GM12878 (cell line): ENCODE measurements at regions not wholly inside any gene's neighbourhood (a gene's known extent, or its start where the extent isn't known, plus 50 kb on each side); places are given as distances from the start of the nearest gene placed in this dataset.

Experiments used
- ATAC-seq: fragments of 200-7000 bp; cut with Tn5 transposase; 3 replicates; pipeline ENCODE4 v1.9.1; 2020; ENCODE audit warnings: mild to moderate bottlenecking, moderate library complexity
- BruUV-seq: library from RNA; stranded (reverse); fragments of 400-500 nt; replicated peaks from 2 replicates; lab custom pipeline; 2021; lab: Mats Ljungman, UMichigan
- CTCF ChIA-PET: fragments of 300-600 bp; sonication (Branson Sonifier 250); formaldehyde crosslinking; extraction: SDS; loops from one replicate; lab custom pipeline; 2021; ENCODE audit warnings: inconsistent platforms; lab: Yijun Ruan, JAX
- POLR2A ChIA-PET: fragments of 350-600 bp; formaldehyde crosslinking; extraction: SDS; loops from one replicate; lab custom pipeline; 2021; ENCODE audit warnings: inconsistent platforms; lab: Charles Lee
- RAD21 ChIA-PET: fragments of 300-600 bp; sonication (Branson Sonifier 250); formaldehyde crosslinking; loops from one replicate; lab custom pipeline; 2023; ENCODE audit warnings: antibody characterized with exemption; ENCODE audit not compliant: unreplicated experiment; lab: Charles Lee
- SMC1A ChIA-PET: fragments of 300-600 bp; sonication (Branson Sonifier 250); formaldehyde crosslinking; loops from one replicate; lab custom pipeline; 2023; ENCODE audit not compliant: unreplicated experiment, uncharacterized antibody; lab: Charles Lee
- DNase-seq: peaks from one replicate; pipeline ENCODE4 v3.0.0-alpha.2; 2011; ENCODE audit warnings: low read depth, low spot score
- FAIRE-seq: peaks from 3 replicates; lab custom pipeline; 2011; peaks lifted over from hg19 to GRCh38; lab: Jason Lieb, UNC
- H2AFZ ChIP-seq: 2 replicates; pipeline ENCODE4 v1.6.0; 2011; ENCODE audit warnings: low read depth, low read length, control low read depth; ENCODE audit not compliant: control insufficient read depth
- H3K27ac ChIP-seq: 2 replicates; pipeline ENCODE4 v1.5.1; 2011; ENCODE audit warnings: control low read depth; ENCODE audit not compliant: control insufficient read depth, insufficient read depth
- H3K27me3 ChIP-seq, 2 experiments: replicated peaks in 1 of 2; 2 replicates each; pipeline versions ENCODE4 v1.6.0 to v1.6.1; 2011; ENCODE audit warnings: low read length in 1 of 2; ENCODE audit not compliant: control insufficient read depth in 2 of 2, insufficient read depth in 2 of 2
- H3K36me3 ChIP-seq, 2 experiments: 2 replicates each; pipeline ENCODE4 v1.5.1; 2011; ENCODE audit warnings: low read length in 1 of 2; ENCODE audit not compliant: control insufficient read depth in 2 of 2, insufficient read depth in 2 of 2
- H3K4me1 ChIP-seq: 2 replicates; pipeline ENCODE4 v1.6.1; 2011; ENCODE audit warnings: mild to moderate bottlenecking, low read length, moderate library complexity, mixed read lengths; ENCODE audit not compliant: control insufficient read depth, insufficient read depth
- H3K4me2 ChIP-seq: 2 replicates; pipeline ENCODE4 v1.6.0; 2011; ENCODE audit warnings: control low read depth; ENCODE audit not compliant: control insufficient read depth, insufficient read depth
- H3K4me3 ChIP-seq: fragments of 200-600 bp; sonication (generic); 2 replicates; pipeline ENCODE4 v1.5.1; 2016
- H3K79me2 ChIP-seq: 2 replicates; pipeline ENCODE4 v1.6.0; 2011; ENCODE audit warnings: low read length; ENCODE audit not compliant: control insufficient read depth, insufficient read depth
- H3K9ac ChIP-seq: 2 replicates; pipeline ENCODE4 v1.8.0; 2011; ENCODE audit warnings: low read length, control low read depth, mixed read lengths; ENCODE audit not compliant: control insufficient read depth, insufficient read depth
- H3K9me3 ChIP-seq: replicated peaks from 3 replicates; pipeline ENCODE4 v1.5.1; 2011; ENCODE audit warnings: mild to moderate bottlenecking, low read length; ENCODE audit not compliant: control insufficient read depth, insufficient read depth
- H4K20me1 ChIP-seq: 2 replicates; pipeline ENCODE4 v1.6.0; 2011; ENCODE audit not compliant: control insufficient read depth, insufficient read depth
- CBX5 ChIP-seq: sonication (generic); IDR thresholded peaks from 2 replicates; pipeline ENCODE4 v1.6.1; 2016; ENCODE audit warnings: low read depth, moderate library complexity, mild to moderate bottlenecking, inconsistent platforms
- CHD1 ChIP-seq: IDR thresholded peaks from 2 replicates; pipeline ENCODE4 v1.6.1; 2012; ENCODE audit warnings: low read depth, low read length, improper control_type of control experiment
- EED ChIP-seq: sonication (generic); IDR thresholded peaks from 2 replicates; pipeline ENCODE4 v1.6.1; 2016; ENCODE audit warnings: antibody characterized with exemption, low read depth
- EP300 ChIP-seq, 2 experiments: fragments of 150-350 bp in 1 of 2; IDR thresholded peaks; 2 replicates each; pipeline ENCODE4 v1.6.1; 2011 to 2012; ENCODE audit warnings: low read depth in 2 of 2, low read length in 2 of 2, borderline replicate concordance in 1 of 2, improper control_type of control experiment in 1 of 2, inconsistent platforms in 1 of 2; ENCODE audit not compliant: control insufficient read depth in 1 of 2
- GATAD2B ChIP-seq: fragments of 450-650 bp; conservative IDR thresholded peaks from 2 replicates; pipeline ENCODE4 v1.6.1; 2017; ENCODE audit warnings: low read depth, mild to moderate bottlenecking, moderate library complexity
- JUND ChIP-seq: IDR thresholded peaks from 2 replicates; pipeline ENCODE4 v1.6.1; 2012; ENCODE audit warnings: low read depth, mild to moderate bottlenecking, low read length, improper control_type of control experiment, moderate library complexity
- NFIC ChIP-seq: IDR thresholded peaks from 2 replicates; pipeline ENCODE4 v1.6.1; 2012; ENCODE audit warnings: low read depth, mild to moderate bottlenecking, inconsistent platforms, low read length, moderate library complexity
- SMARCA5 ChIP-seq: fragments of 450-650 bp; IDR thresholded peaks from 2 replicates; pipeline ENCODE4 v1.6.1; 2017; ENCODE audit warnings: mild to moderate bottlenecking
- SMC3 ChIP-seq: IDR thresholded peaks from 2 replicates; pipeline ENCODE4 v1.6.1; 2011; ENCODE audit warnings: low read length, improper control_type of control experiment, borderline replicate concordance
- SP1 ChIP-seq: IDR thresholded peaks from one replicate; pipeline ENCODE4 v1.6.1; 2011; ENCODE audit warnings: low read depth, low read length
- TCF12 ChIP-seq: IDR thresholded peaks from 2 replicates; pipeline ENCODE4 v1.6.1; 2011; ENCODE audit warnings: low read depth, mild to moderate bottlenecking, low read length
- YY1 ChIP-seq: IDR thresholded peaks from 2 replicates; pipeline ENCODE4 v1.6.1; 2011; ENCODE audit warnings: low read depth, mild to moderate bottlenecking, low read length
- ZNF207 ChIP-seq: fragments of 450-650 bp; IDR thresholded peaks from 2 replicates; pipeline ENCODE4 v1.6.1; 2014; ENCODE audit warnings: antibody characterized with exemption, mild to moderate bottlenecking, borderline replicate concordance
- WGBS: methylation state at CpG from one replicate; pipeline ENCODE4 v1.1.6; 2016; ENCODE audit warnings: low lambda C conversion rate; ENCODE audit not compliant: insufficient replicate concordance, insufficient coverage; ENCODE audit errors: missing lambda C conversion rate; 5-methylcytosine and 5-hydroxymethylcytosine counted together
- in situ Hi-C: fragments of 300-500 bp; cut with MboI; formaldehyde crosslinking; loops from 9 replicates; pipeline ENCODE4 v1.14.3; 2018; ENCODE audit warnings: mixed read lengths
- intact Hi-C: fragments of 100-400 bp; cut with micrococcal nuclease; formaldehyde crosslinking; loops from one replicate; pipeline ENCODE4 v1.14.2; 2022; ENCODE audit not compliant: unreplicated experiment
- TF ChIP-seq, protein P1 (sequence below): fragments of 450-650 bp; IDR thresholded peaks from 2 replicates; pipeline ENCODE4 v1.6.1; 2016; ENCODE audit warnings: mild to moderate bottlenecking

- Histone ChIP-seq H3K9ac (no peak overlapping the region), H2AFZ (no peak overlapping the region), H3K79me2 (no peaks in the 10 kb centered on the region), H3K4me3 (no peak overlapping the region), H3K36me3 (no peaks in the 10 kb centered on the region), H3K27ac (no peak overlapping the region), H3K4me2 (no peak overlapping the region), H3K9me3 (no peaks in the 10 kb centered on the region), H3K27me3 (no peaks in the 10 kb centered on the region), H3K4me1 (no peaks in the 10 kb centered on the region), H4K20me1 (no peaks in the 10 kb centered on the region)
- no peak for DNase-seq
- no TSS peak for BruUV-seq
- in situ Hi-C loops (no loop called here), intact Hi-C loops (loop anchor here (10.0 kb wide), 1 partner anchor 846 kb away; no protein-coding TSS in a partner anchor)
- ChIA-PET SMC1A (interaction anchor here (0.7 to 1.5 kb wide), 3 partner anchors 25 to 141 kb away, joined by 3 to 6 read pairs (median 3); no protein-coding TSS in a partner anchor), RAD21 (no interaction called here), CTCF (interaction anchor here (0.8 to 1.5 kb wide), 3 partner anchors 144 to 556 kb away, joined by 3 to 5 read pairs (median 4); no protein-coding TSS in a partner anchor), POLR2A (no interaction called here)
- no peak for FAIRE-seq
- ATAC-seq: peak; percentile 70
- WGBS: 20% methylated on average over 2 of the region's 2 CpGs
- TF ChIP-seq TCF12 (no peak), CHD1 (no peak), ZNF207 (no peak), JUND (no peak)
Observed at GRCh38 chr4:156118507-156119220, 165.0 kb upstream of the CTSO start.

- Histone ChIP-seq H3K27me3 (no peaks in the 10 kb centered on the region), H3K36me3 (no peaks in the 10 kb centered on the region), H3K9me3 (no peaks in the 10 kb centered on the region), H3K4me1 (no peaks in the 10 kb centered on the region), H2AFZ (no peak overlapping the region), H3K27ac (no peak overlapping the region), H3K4me2 (no peak overlapping the region), H3K4me3 (no peak overlapping the region), H3K9ac (no peak overlapping the region), H4K20me1 (no peaks in the 10 kb centered on the region), H3K79me2 (no peaks in the 10 kb centered on the region)
- ChIA-PET CTCF (interaction anchor here (0.8 to 1.5 kb wide), 4 partner anchors 143 to 850 kb away, joined by 3 to 6 read pairs (median 4); no protein-coding TSS in a partner anchor), RAD21 (no interaction called here), SMC1A (interaction anchor here (1.0 to 1.5 kb wide), 3 partner anchors 26 to 557 kb away, joined by 3 to 6 read pairs (median 4); no protein-coding TSS in a partner anchor), POLR2A (no interaction called here)
- WGBS: 0% methylated on average over 1 of the region's 1 CpG
- FAIRE-seq (no peak), ATAC-seq (no peak), DNase-seq (no peak)
- no TSS peak for BruUV-seq
- in situ Hi-C loops (no loop called here), intact Hi-C loops (loop anchor here (10.0 kb wide), 1 partner anchor 847 kb away; no protein-coding TSS in a partner anchor)
- TF ChIP-seq CBX5 (no peak), EP300 (IDR thresholded peaks at IDR 0.05; ENCODE audit: borderline replicate concordance in 1 of 2, control insufficient read depth in 1 of 2, low read depth in 2 of 2, low read length in 2 of 2) (no peak), YY1 (no peak), SMARCA5 (no peak), NFIC (no peak), GATAD2B (no peak), SP1 (no peak), EED (no peak), SMC3 (no peak)
- TF ChIP-seq, protein P1, sequence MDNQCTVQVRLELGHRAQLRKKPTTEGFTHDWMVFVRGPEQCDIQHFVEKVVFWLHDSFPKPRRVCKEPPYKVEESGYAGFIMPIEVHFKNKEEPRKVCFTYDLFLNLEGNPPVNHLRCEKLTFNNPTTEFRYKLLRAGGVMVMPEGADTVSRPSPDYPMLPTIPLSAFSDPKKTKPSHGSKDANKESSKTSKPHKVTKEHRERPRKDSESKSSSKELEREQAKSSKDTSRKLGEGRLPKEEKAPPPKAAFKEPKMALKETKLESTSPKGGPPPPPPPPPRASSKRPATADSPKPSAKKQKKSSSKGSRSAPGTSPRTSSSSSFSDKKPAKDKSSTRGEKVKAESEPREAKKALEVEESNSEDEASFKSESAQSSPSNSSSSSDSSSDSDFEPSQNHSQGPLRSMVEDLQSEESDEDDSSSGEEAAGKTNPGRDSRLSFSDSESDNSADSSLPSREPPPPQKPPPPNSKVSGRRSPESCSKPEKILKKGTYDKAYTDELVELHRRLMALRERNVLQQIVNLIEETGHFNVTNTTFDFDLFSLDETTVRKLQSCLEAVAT: no peak
Observed at GRCh38 chr4:156117743-156118142, 164.1 kb upstream of the CTSO start.
